HepG2 (cell line): ENCODE measurements at regions not wholly inside any gene's neighbourhood (a gene's known extent, or its start where the extent isn't known, plus 50 kb on each side); places are given as distances from the start of the nearest gene placed in this dataset.

Experiments
- ATAC-seq: fragments of 200-7000 bp; cut with Tn5 transposase; 3 replicates; pipeline ENCODE4 v1.9.1; 2020; ENCODE audit warnings: mild to moderate bottlenecking, moderate library complexity
- BruUV-seq: library from RNA; stranded (reverse); fragments of 400-500 nt; replicated peaks from 2 replicates; lab custom pipeline; 2021; lab: Mats Ljungman, UMichigan
- CTCF ChIA-PET: fragments of 300-600 bp; formaldehyde crosslinking; extraction: SDS; loops from one replicate; lab custom pipeline; 2021; ENCODE audit warnings: low total read pairs, inconsistent platforms, low intra/inter-chr PET ratio; lab: Yijun Ruan, JAX
- POLR2A ChIA-PET: fragments of 350-600 bp; sonication (Branson Sonifier 250); formaldehyde crosslinking; loops from one replicate; lab custom pipeline; 2020; ENCODE audit warnings: antibody characterized with exemption, inconsistent platforms; lab: Yijun Ruan, JAX
- DNase-seq: peaks from one replicate; pipeline ENCODE4 v3.0.0-alpha.2; 2015; ENCODE audit warnings: low spot score
- FAIRE-seq: peaks from 3 replicates; lab custom pipeline; 2011; peaks lifted over from hg19 to GRCh38; lab: Jason Lieb, UNC
- H2AFZ ChIP-seq: one replicate; pipeline ENCODE4 v1.6.1; 2011; ENCODE audit warnings: low read length, inconsistent platforms
- H3K27ac ChIP-seq: fragments of 300-600 bp; 3 replicates; pipeline ENCODE4 v1.8.0; 2011; ENCODE audit warnings: mixed run types, mild to moderate bottlenecking, mixed read lengths, low read length, inconsistent platforms; ENCODE audit not compliant: insufficient read depth; ENCODE audit errors: extremely low read length
- H3K27me3 ChIP-seq, 2 experiments: fragments of 200-600 bp in 1 of 2; 2 replicates in 1 of 2; 3 replicates in 1 of 2; pipeline versions ENCODE4 v1.6.0 to v1.8.0; 2011; ENCODE audit warnings: low read length in 2 of 2, mild to moderate bottlenecking in 2 of 2, moderate library complexity in 2 of 2, inconsistent platforms in 1 of 2; ENCODE audit not compliant: insufficient read depth in 2 of 2, control insufficient read depth in 1 of 2
- H3K36me3 ChIP-seq, 2 experiments: fragments of 200-600 bp in 1 of 2; replicated peaks in 1 of 2; 2 replicates in 1 of 2; 3 replicates in 1 of 2; pipeline versions ENCODE4 v1.5.1 to v1.8.0; 2011; ENCODE audit warnings: low read length in 2 of 2, inconsistent platforms in 1 of 2; ENCODE audit not compliant: insufficient read depth in 2 of 2, control insufficient read depth in 1 of 2
- H3K4me1 ChIP-seq: 2 replicates; pipeline ENCODE4 v1.5.1; 2012; ENCODE audit warnings: low read length, inconsistent platforms; ENCODE audit not compliant: insufficient read depth
- H3K4me2 ChIP-seq: 2 replicates; pipeline ENCODE4 v1.6.0; 2011; ENCODE audit warnings: low read depth, low read length, inconsistent platforms
- H3K4me3 ChIP-seq, 3 experiments: fragments of 200-600 bp in 1 of 3; sonication (generic), shearing (Covaris generic) in 1 of 3; replicated peaks in 1 of 3; 2 replicates each; pipeline ENCODE4 v1.5.1; 2011 to 2016; ENCODE audit warnings: low read length in 3 of 3, inconsistent platforms in 2 of 3, low read depth in 2 of 3, mild to moderate bottlenecking in 2 of 3, control low read depth in 1 of 3, mixed read lengths in 1 of 3; ENCODE audit not compliant: insufficient read depth in 1 of 3
- H3K79me2 ChIP-seq: one replicate; pipeline ENCODE4 v1.6.1; 2011; ENCODE audit warnings: low read length, inconsistent platforms; ENCODE audit not compliant: insufficient read depth
- H3K9ac ChIP-seq: 2 replicates; pipeline ENCODE4 v1.6.0; 2011; ENCODE audit warnings: mild to moderate bottlenecking, low read depth, low read length, inconsistent platforms; ENCODE audit not compliant: insufficient read depth
- H3K9me3 ChIP-seq: 2 replicates; pipeline ENCODE4 v1.5.1; 2012; ENCODE audit warnings: mild to moderate bottlenecking, low read length
- H4K20me1 ChIP-seq: 2 replicates; pipeline ENCODE4 v1.6.0; 2011; ENCODE audit warnings: inconsistent platforms, mild to moderate bottlenecking, low read length, moderate library complexity; ENCODE audit not compliant: insufficient read depth
- CREB3 ChIP-seq: sonication (generic); formaldehyde crosslinking; IDR thresholded peaks from 2 replicates; pipeline ENCODE4 v1.5.0; 2020; ENCODE audit warnings: missing genetic modification reagents
- E2F1 ChIP-seq: sonication (generic); formaldehyde crosslinking; IDR thresholded peaks from 2 replicates; pipeline ENCODE4 v1.5.0; 2020; ENCODE audit warnings: missing genetic modification reagents
- HDAC1 ChIP-seq: sonication (generic); formaldehyde crosslinking; IDR thresholded peaks from 2 replicates; pipeline ENCODE4 v1.5.1; 2020; ENCODE audit warnings: mild to moderate bottlenecking, missing genetic modification reagents
- HMGXB4 ChIP-seq, 2 experiments: sonication (generic) in 1 of 2; formaldehyde crosslinking in 1 of 2; IDR thresholded peaks; 2 replicates each; pipeline versions ENCODE4 v1.4.0 to v1.6.1; 2018 to 2020; ENCODE audit warnings: missing genetic modification reagents in 2 of 2, borderline replicate concordance in 1 of 2, low read depth in 1 of 2, mild to moderate bottlenecking in 1 of 2, missing biosample characterization in 1 of 2
- PCBP1 ChIP-seq: fragments of 200-400 bp; formaldehyde crosslinking; IDR thresholded peaks from 2 replicates; pipeline ENCODE4 v1.6.1; 2017; ENCODE audit warnings: mild to moderate bottlenecking, low read depth, low read length, borderline replicate concordance
- PITX1 ChIP-seq: sonication (generic); formaldehyde crosslinking; IDR thresholded peaks from 2 replicates; pipeline ENCODE4 v1.5.1; 2020; ENCODE audit warnings: mild to moderate bottlenecking, missing genetic modification reagents
- SKI ChIP-seq: fragments of 450-650 bp; IDR thresholded peaks from one replicate; pipeline ENCODE4 v1.6.1; 2018; ENCODE audit warnings: mild to moderate bottlenecking; ENCODE audit not compliant: partially characterized antibody
- SNRNP70 ChIP-seq: fragments of 200-400 bp; formaldehyde crosslinking; IDR thresholded peaks from 2 replicates; pipeline ENCODE4 v1.6.1; 2017; ENCODE audit warnings: mild to moderate bottlenecking, low read depth, low read length, moderate library complexity
- TMF1 ChIP-seq: sonication (generic); formaldehyde crosslinking; IDR thresholded peaks from 2 replicates; pipeline ENCODE4 v1.8.1; 2022; ENCODE audit warnings: low read depth, missing genetic modification reagents
- ZNF354B ChIP-seq: sonication (generic); formaldehyde crosslinking; IDR thresholded peaks from 2 replicates; pipeline ENCODE4 v1.8.0; 2022; ENCODE audit warnings: mild to moderate bottlenecking, missing genetic modification reagents
- ZNF576 ChIP-seq: sonication (generic); formaldehyde crosslinking; IDR thresholded peaks from 2 replicates; pipeline ENCODE4 v1.4.0; 2020; ENCODE audit warnings: mild to moderate bottlenecking, missing genetic modification reagents
- ZNF577 ChIP-seq: sonication (generic); formaldehyde crosslinking; IDR thresholded peaks from 2 replicates; pipeline ENCODE4 v1.4.0; 2020; ENCODE audit warnings: mild to moderate bottlenecking, low read depth, missing genetic modification reagents, borderline replicate concordance
- ZNF773 ChIP-seq: sonication (generic); formaldehyde crosslinking; IDR thresholded peaks from 2 replicates; pipeline ENCODE4 v1.4.0; 2020; ENCODE audit warnings: missing genetic modification reagents, borderline replicate concordance
- WGBS: methylation state at CpG from one replicate; pipeline ENCODE4 v1.1.6; 2017; ENCODE audit warnings: low lambda C conversion rate; 5-methylcytosine and 5-hydroxymethylcytosine counted together
- in situ Hi-C: cut with HindIII; loops from 2 replicates; pipeline ENCODE4 v1.10.0; 2017; ENCODE audit warnings: low pct_unique_long_range_greater_than_20kb; ENCODE audit not compliant: extremely low pct_ligation_motif_present
- intact Hi-C: fragments of 100-400 bp; cut with micrococcal nuclease; formaldehyde crosslinking; loops from one replicate; pipeline ENCODE4 v1.10.0; 2022; ENCODE audit not compliant: unreplicated experiment

GRCh38 chr7:46511442-46512215 is 590.6 kb upstream of the IGFBP3 start:
- Histone ChIP-seq H3K9ac (no peak overlapping the region), H3K27me3 (no peaks in the 10 kb centered on the region)
- FAIRE-seq, result no peak
- TF ChIP-seq PCBP1, result no peak
- no peak for TF ChIP-seq ZNF773 (CRISPR knock-in tag)
- no peak for TF ChIP-seq SNRNP70
- TF ChIP-seq HDAC1 (CRISPR knock-in tag), result no peak
- no peak for TF ChIP-seq ZNF577 (CRISPR knock-in tag)
- no peak for TF ChIP-seq ZNF576 (CRISPR knock-in tag)
- TF ChIP-seq HMGXB4 (CRISPR knock-in tag; IDR thresholded peaks at IDR 0.05; ENCODE audit: borderline replicate concordance in 1 of 2, low read depth in 1 of 2), result no peak
- no peak for TF ChIP-seq SKI
- TF ChIP-seq CREB3 (CRISPR knock-in tag), result no peak
- no peak for TF ChIP-seq TMF1
- no peak for TF ChIP-seq PITX1 (CRISPR knock-in tag)
- no peak for TF ChIP-seq E2F1 (CRISPR knock-in tag)
- no peak for TF ChIP-seq ZNF354B (CRISPR knock-in tag)
- TF ChIP-seq, all 625 proteins: peak for 0
- Histone ChIP-seq H3K4me1 (no peaks in the 10 kb centered on the region), H3K4me3 (no peak overlapping the region), H4K20me1 (no peaks in the 10 kb centered on the region), H3K79me2 (no peaks in the 10 kb centered on the region), H3K9me3 (no peaks in the 10 kb centered on the region), H2AFZ (no peak overlapping the region), H3K36me3 (no peaks in the 10 kb centered on the region), H3K27ac (no peak overlapping the region), H3K4me2 (no peak overlapping the region)
- POLR2A ChIA-PET, result no interaction called here
- intact Hi-C loops (no loop called here), in situ Hi-C loops (no loop called here)
- no peak for ATAC-seq
- DNase-seq, result no peak
- WGBS, result 6% methylated on average over 3 of the region's 3 CpGs
- BruUV-seq, result no TSS peak
- CTCF ChIA-PET, result no interaction called here
